ENCODE measurements at regions not wholly inside any gene's neighbourhood (a gene's known extent, or its start where the extent isn't known, plus 50 kb on each side); places are given as distances from the start of the nearest gene placed in this dataset.
"Not testable (repeated sequence)": the region's sequence is repeated elsewhere in the genome, so short reads cannot be mapped to it uniquely, and the experiment has no call there.

DNA sequence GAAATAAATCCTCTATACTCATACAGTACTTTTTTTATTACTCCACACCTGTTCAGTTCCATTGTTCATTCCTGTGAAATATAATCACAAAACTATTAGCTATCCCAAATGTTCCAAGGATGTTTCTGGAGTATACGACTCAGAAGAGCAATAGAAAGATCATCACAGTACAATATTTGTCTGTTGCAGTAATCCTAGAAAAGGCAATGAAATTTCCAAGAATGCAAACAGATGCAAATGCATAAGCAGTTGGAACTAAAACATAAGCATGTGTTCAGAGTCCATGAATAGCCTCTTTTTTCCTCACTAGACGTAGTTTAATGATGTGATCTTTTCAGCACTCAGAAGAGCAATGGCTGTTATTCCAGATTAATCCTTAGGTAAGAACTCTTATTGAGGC lies 55.2 kb downstream of the RTL3 start:
- DNase-seq, result no peak

DNA sequence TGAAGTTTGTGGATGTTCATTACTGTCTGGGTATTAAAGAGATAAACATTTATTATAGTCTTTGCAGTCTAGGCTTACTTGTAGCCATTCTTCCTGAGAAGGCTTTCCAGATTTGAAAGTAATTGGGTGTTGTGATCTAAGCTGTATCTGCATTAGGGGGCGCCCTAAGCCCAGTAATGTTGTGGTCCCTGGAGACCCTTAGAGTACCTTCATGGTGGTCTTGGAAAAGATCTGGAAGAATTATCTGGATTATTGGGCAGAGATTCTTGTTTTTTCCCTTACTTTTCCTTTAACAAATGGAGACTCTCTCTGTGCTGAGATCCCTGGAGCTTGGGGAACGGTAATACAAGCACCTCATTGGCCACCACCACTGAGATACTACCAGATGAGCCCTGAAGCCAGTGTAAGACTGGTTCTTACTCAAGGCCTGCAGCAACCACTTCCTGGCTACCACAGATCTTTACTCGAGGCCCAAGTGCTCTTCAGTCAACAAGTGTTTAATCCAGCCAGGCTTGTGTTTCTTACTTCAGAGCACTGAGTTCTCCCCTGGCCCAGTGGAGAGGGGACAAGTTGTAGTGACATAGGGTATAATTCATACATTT lies 63.1 kb downstream of the RTL3 start:
- DNase-seq, result no peak

DNA sequence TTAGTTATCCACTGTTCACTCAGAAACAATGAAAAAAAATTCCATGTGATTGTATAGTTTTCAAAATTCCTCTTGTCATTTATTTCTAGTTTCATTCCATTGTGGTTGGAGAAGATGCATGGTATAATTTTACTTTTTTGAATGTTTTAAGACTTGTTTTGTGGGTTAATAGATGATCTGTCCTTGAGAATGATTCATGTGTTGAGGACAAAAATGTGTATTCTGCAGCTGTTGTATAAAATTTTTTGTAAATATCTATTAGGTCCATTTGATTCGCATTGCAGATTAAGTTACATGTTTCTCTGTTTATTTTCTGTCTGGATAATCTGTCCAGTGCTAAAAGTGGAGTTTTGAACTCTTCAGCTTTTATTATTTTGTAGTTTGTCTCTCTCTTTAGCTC lies 65.4 kb downstream of the RTL3 start:
- DNase-seq, result no peak

DNA sequence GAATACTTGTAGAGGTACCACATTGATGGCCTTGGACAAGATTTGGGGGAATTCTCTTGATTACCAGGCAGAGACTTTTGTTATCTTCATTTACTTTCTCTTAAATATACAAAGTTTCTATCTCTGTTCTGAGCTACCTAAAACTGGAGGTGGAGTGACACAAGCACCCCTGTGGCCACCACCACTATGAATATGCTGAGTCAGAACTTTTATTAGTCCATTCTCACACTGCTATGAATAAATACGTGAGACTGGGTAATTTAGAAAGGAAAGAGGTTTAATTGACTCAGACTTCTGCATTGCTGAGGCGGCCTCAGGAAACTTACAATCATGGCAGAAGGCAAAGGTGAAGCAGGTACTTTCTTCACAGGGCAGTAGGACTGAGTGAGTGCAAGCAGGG lies 67.1 kb downstream of the RTL3 start:
- DNase-seq, result no peak

DNA sequence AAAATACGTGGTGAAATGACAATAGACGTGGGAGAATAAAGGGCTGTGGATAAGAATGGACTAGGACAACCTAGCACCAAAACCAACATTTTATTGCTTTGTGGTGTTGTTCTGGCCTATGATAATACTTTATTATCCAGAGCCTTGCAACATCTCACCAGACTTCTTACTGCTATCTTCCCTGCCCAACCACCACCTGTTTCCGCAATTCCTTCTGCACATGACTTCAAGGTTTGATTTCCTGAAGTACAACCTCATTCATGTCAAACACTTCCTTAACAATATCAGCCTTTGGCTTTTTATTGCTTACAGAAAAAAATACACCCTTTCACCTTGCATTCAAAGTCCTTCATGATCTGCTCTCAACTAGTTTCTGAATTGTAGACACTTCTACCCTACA lies 84.8 kb downstream of the RTL3 start:
- no peak for DNase-seq

DNA sequence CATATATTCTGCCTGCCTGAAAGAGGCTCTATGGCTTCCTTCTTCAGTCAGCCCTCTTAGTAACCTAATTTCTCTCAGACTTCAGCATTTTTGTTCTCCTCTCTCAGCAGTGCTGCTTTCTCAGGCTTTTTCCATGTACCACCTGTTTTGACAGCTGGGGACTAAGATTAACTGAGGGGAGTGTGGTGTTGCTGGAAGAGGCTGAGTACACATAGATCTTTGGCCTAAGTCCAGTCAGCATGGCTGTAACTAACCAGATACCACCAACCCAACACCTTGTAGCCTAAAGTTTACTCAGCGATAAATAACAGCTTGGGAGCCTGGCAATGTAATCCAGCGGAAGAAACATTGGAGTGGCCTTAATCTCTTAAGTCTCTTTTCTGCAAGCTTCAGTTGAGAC lies 85.5 kb downstream of the RTL3 start:
- DNase-seq, result no peak

DNA sequence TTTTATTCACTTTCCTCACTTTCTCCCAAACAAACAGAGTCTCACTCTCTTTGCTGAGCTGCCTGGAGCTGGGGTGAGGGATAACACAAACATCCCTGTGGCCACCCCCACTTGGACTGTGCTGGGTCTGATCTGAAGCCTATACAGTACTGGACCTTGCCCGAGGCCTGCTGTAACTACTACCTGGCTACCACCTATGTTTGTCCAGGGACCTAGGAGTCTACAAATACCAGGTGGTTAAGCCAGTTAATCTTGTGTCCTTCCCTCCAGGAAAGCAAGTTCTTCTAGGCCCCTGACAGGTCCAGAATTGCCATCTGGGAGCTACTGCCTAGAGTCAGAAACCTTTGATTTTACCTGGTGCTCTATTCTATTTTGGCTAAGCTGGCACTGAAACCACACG lies 87.3 kb downstream of the RTL3 start:
- no peak for DNase-seq

DNA sequence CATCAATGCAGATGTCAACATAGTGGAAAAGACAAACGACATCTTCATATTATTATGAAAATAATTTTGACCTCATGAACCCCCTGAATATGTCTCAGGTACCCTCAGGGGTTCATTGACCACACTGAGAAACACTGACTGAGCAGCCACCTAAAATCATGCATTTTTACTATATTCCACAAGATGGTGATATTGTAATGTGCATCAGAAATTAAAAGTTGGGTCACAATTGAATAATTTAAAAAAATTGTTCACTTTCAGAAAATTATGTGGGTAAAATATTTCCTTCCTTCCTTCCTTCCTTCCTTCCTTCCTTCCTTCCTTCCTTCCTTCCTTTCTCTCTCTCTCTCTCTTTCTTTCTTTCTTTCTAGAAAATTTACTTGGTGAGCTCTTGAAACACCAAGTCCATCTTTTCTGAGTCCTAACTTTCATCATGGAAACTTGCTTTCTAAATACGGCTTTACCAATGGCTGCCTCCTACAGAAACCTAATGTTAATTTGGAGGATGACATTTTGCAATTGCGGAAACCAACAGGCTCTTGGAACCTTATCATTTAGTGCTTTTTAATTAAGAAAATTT lies 103.6 kb downstream of the RTL3 start:
- no peak for DNase-seq

DNA sequence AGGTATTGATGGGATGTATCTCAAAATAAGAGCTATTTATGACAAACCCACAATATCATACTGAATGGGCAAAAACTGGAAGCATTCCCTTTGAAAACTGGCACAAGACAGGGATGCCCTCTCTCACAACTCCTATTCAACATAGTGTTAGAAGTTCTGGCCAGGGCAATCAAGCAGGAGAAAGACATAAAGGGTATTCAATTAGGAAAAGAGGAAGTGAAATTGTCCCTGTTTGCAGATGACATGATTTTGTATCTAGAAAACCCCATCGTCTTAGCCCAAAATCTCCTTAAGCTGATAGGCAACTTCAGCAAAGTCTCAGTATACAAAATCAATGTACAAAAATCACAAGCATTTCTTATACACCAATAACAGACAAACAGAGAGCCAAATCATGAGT lies 106.5 kb downstream of the RTL3 start:
- not testable (repeated sequence) for DNase-seq

DNA sequence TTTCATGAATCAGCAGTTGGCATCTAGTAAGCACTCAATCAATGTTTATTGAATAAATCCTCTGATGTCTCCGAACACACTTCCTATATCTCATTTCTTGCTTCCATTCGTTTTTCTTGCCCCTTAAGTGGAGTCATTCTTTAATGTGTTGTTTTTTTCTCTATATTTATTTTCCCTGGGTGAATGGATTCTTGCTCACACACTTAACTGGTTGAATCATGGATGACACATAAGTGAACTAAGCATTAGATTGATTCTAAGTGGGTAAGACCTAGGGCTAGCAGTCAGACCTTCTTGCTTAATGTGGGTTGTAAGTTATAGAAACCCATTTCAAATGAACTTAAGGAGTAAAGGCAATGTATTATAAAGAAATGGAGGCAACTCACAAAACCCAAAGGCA lies 111.1 kb downstream of the RTL3 start:
- DNase-seq, result no peak

DNA sequence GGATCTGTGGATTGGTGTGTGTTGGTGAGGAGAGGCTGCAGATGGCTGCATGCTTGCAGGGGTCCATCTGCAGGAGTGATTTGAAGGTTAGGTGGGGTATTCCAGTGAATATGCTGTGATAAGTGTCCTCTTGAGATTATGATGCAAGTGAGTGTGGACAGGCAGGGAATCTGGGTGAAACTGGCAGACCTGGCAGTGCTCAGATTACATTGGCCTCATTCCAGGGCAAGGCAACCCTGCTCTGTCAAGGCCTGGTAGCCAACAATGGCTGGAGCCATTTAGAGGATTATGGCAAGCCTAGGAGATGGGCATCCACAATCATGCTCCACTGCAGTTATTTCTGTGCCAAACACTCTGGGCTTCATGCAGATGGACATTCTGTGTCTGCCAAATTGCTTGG lies 113.9 kb downstream of the RTL3 start:
- DNase-seq, result no peak

DNA sequence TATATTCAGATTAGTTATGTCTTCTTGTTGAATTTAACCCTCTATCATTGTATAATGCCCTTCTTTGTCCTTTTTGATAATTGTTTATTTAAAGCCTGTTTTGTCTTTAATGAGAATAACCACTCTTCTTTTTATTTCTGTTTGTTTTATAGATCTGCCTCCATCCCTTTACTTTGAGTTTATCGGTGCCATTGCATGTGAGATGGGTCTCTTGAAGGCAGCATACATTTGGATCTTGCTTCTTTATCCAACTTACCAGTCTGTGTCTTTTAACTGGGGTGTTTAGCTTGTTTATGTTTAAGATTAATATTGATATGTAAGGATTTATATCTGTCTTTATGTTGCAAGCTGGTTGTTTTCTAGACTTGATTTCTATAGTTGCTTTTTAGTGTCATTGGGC lies 115.8 kb downstream of the RTL3 start:
- no peak for DNase-seq

DNA sequence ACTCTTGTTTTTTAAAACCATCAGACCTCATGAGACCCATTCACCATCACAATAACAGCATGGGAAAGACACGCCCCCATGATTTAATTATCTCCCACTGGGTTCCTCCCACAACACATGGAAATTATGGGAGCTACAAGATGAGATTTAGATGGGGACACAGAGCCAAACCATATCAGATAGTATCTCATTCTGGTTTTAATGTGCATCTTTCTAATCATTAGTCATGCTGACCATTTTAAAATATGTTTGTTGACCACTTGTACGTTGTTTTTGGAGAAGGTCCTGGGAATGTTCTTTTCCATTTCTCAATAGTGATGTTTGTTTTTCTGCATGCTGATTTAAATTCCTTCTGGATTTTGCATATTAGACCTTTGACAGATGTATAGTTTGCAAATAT lies 119.0 kb downstream of the RTL3 start:
- no peak for DNase-seq

DNA sequence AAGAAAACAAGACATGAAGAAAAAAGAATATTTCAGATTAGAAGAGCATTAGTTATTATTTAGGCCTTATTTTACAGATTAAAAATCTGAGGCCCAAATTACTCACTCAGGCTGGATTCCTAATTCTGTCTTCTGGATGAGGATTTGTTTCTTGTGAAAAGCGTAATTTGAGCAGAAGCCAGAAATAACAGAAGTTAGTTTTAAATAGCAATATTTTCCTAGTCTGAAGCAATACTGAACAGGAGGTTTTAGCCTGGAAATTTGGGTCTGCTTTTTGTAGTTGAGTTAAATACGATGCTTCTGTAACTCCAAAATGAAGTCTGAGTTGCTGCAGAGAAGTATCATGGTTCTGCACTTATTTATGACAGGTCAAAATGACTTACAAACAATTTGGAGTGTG lies 124.9 kb downstream of the RTL3 start:
- no peak for DNase-seq

DNA sequence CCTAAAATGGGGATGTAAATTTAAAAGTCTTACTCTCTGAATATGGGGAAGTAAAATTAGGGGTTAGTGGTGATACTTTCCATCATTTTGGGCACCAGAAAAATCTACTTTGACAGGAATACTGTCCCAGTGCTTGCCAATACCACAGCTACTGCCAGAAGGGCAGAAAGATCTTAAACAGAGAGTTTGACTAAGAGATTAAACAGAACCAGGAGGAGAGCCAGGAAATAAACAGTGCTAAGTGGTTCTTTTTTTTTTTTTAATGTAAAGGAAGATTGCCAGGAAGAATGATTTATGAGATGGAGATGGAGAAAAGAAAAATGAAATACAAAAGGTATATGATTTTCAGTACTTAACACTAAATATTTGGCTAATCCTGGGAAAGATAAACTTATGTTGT lies 126.8 kb downstream of the RTL3 start:
- no peak for DNase-seq

DNA sequence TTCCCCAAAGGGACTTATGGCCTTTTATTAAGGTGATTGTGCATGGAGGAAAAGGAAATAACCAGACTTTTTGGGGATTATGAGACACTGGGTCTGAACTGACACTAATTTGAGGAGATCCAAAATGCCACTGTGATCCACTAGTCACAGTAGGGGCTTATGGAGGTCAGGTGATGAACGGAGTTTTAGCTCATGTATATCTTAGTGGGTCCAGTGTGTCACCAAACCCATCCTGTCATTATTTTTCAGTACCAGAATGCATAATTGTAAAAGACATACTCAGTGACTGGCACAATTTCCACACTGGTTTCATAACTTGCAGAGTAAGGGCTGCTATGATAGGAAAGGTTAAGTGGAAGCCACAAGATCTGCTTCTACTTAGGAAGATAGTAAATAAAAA lies 131.3 kb downstream of the RTL3 start:
- no peak for DNase-seq

DNA sequence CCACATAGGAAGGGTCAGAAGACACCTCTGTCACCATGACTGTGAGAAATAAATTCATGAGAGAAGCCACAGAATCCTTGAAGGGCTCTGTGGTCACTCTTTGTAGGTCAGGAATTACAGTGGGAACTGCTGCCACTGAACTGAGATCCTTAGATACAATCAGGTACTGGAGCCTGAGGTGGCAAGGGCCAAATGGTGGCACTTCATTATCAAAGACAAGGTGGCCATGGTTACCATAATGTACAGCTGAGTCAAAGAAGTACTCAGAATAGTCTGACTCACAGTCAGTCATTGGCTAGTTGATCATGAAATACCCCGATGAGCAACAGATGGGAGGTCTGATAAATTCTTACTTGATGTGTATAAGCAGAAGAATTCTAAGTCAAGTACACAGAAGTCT lies 131.9 kb downstream of the RTL3 start:
- peak in 1 of 4 experiments; percentile 0 for DNase-seq

DNA sequence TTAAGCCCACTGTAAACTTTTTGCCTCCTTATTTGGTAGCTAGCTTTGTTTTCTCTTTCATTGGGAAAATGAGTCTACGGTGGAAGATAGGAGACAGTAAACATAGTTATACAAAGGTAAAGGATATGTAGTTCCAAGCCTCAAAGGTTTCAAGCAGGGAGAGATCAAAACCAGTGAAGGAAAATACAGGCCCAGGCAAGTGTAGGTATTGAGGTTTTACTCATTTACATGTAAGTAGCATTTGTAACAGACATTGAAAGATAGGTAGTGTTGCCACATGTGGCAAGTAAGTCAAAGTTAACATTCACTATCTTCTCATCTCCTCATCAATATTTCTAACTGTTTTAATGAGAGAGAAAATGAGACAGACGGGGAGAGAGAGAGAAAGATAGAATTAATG lies 136.5 kb downstream of the RTL3 start:
- DNase-seq, result no peak

DNA sequence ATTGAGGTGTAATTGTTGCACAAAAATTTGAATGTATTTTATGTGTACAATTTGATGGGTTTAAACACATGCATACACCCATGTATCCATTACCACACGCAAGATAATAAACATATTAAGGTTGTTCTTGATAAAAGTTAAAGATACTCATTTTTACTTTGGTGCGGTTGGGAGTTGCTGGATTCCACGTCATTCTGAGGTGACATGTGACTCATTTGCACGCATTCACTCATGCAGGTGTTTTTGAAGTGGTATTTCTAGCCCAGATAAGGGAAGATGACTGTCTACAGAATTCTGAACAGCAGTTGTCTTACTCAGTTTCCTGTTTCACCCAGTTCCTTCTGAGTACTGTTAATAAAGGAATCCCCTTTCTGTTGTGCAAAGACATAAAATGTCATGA lies 142.0 kb downstream of the RTL3 start:
- DNase-seq, result peak in 3 of 4 experiments; percentile 0 to 22 (median 6)

DNA sequence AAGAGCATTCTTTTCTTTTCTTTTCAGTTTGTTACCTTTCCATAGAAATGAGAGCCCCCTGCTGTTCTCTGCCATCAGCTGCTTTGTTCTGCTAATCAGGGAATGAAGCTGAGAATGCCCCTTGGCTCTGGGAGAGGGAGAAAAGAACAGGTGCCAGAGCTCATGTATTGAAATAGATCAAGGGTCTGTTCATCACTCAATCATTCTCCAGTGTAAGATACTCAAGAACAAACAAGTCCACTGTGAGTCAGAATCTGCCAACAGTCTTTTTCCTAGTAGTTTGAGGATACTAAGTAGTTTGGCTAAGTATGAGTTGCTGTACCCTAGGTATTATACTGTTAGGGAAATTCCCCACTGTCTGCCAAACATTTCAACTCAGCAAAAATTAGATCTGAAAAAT lies 144.3 kb downstream of the RTL3 start:
- DNase-seq, result no peak

DNA sequence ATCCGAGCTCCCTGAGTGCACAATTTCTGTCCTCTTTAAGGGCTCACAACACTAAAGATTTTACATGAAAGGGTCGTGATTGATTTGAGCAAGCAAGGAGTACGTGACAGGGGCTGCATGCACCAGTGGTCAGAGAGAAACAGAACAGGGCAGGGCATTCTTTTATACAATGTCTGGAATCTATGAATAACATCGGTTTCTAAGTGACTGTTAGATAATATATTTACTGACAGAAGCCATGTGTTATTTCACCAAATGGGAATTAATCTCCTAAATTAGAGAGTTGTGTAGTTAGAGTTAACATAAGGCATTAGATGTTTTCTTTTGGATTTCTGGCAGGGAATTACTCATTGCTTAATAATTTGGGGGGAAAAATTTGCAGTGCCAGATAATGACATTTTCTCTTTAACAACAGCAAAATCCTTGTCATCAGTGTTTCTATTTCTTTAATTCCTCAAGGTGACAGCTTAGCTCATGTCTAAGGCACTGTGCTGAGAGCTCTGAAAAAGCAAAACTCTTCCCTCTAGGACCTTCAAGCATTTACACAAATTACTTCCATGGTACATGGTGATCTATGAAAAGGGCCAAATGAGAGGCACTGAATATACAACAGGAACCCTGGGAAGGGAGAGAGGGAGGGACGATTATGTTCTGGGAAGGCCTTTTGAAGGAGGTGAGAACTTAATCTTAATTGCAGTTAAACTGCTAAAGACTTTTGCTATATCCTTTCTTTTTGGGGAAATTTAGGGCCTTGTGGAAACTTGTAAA lies 145.0 kb downstream of the RTL3 start:
- DNase-seq, result no peak

DNA sequence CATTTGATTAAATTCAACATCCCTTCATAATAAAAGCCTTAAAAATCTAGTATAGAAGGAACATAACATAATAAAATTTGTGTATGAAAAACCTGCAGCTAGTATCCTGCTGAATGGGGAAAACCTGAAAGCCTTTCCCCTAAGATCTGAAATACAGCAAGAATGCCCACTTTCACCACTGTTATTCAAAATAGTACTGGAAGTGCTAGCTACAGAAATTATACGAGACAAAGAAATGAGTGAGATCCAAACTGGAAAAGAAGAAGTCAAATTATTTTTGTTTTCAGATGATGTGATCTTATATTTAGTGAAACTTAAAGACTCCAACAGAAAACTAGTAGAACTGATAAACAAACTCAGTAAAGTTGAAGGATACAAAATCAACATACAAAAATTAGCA lies 152.9 kb downstream of the RTL3 start:
- DNase-seq, result no peak

DNA sequence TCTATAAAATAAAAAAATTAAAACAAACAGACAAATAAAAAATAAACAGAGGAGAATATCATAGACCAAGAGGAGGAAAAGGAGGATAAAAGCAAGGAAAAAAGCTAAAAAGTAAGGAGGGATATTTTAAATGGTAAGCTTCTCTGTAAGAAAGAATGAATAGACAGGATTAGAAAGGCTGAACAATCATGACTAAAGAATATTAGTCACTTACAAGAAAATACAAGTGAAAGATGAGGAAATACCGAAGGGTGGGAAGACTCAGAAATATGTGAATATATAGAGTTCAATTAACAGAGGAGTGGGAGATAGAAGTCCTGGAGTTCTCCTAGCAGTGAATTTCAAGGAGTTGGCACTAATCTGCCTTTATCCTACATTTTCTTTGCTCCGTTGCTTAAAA lies 162.6 kb downstream of the RTL3 start:
- no peak for DNase-seq

DNA sequence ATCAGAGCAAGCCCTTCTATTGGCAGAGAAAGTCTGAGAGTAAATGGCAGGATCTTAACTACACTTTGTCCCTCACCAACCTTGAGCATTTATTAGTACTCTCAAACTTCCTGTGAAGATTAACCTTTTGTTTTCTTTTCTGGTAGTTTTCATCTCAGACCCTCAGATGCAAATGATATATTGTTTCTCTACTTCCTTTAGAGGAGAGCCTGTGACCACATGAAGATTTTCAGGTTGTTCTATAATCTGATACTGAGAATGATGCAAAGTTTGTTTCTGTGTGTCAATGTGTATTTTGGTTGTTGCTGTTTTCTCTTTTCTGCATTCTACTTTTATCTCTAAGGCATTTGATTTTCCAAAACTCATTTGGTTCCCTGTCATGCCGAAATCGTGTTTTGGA lies 165.8 kb upstream of the CYSLTR1 start:
- DNase-seq, result no peak

DNA sequence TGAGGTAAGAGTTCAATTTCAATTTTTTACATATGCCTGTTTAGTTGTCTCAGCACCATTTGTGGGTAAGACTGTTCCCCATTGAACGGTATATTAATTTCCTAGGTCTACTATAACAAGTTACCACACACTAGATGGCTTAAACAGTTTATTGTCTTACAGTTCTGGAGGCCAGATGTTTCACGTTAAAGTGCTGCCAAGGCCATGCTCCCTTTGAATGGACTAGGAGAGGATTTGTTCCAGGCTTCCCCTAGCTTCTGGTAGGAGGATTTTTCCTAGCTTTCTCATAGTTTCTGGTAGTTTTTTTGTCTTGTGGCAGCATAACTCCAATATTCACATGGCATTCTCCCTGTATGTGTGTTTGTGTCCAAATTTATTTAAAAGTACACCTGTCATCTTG lies 149.3 kb upstream of the CYSLTR1 start:
- DNase-seq, result no peak

Data from activated CD4-positive, CD25-positive, alpha-beta regulatory T cell (primary cell).